ENCODE measurements at regions not wholly inside any gene's neighbourhood (a gene's known extent, or its start where the extent isn't known, plus 50 kb on each side); places are given as distances from the start of the nearest gene placed in this dataset.

GRCh38 chr4:11543706-11544105 is 115.0 kb upstream of the HS3ST1 start:
- DNase-seq (ENCODE audit: insufficient read length, low spot score) (no peak), FAIRE-seq (no peak)

GRCh38 chr4:11542952-11543351 is 114.3 kb upstream of the HS3ST1 start:
- FAIRE-seq (no peak), DNase-seq (ENCODE audit: insufficient read length, low spot score) (no peak)

GRCh38 chr4:11537846-11538245 is 109.2 kb upstream of the HS3ST1 start:
- FAIRE-seq, result no peak
- DNase-seq (ENCODE audit: insufficient read length, low spot score), result no peak

- FAIRE-seq (no peak), DNase-seq (ENCODE audit: insufficient read length, low spot score) (no peak)
Observed at GRCh38 chr4:11535333-11535732, 106.6 kb upstream of the HS3ST1 start.

- DNase-seq (ENCODE audit: insufficient read length, low spot score) (no peak), FAIRE-seq (no peak)
Observed at GRCh38 chr4:11534623-11535302, 106.1 kb upstream of the HS3ST1 start.

GRCh38 chr4:11532138-11532537 is 103.4 kb upstream of the HS3ST1 start:
- DNase-seq (ENCODE audit: insufficient read length, low spot score) (no peak), FAIRE-seq (no peak)

GRCh38 chr4:11529625-11530201 is 101.0 kb upstream of the HS3ST1 start:
- no peak for FAIRE-seq
- no peak for DNase-seq (ENCODE audit: insufficient read length, low spot score)

GRCh38 chr4:11525085-11525484 is 96.4 kb upstream of the HS3ST1 start:
- DNase-seq (ENCODE audit: insufficient read length, low spot score) (no peak), FAIRE-seq (no peak)

GRCh38 chr4:11518754-11519153 is 90.1 kb upstream of the HS3ST1 start:
- FAIRE-seq (no peak), DNase-seq (ENCODE audit: insufficient read length, low spot score) (no peak)

- DNase-seq (ENCODE audit: insufficient read length, low spot score) (no peak), FAIRE-seq (no peak)
Observed at GRCh38 chr4:11514779-11515419, 86.2 kb upstream of the HS3ST1 start.

- FAIRE-seq, result no peak
- no peak for DNase-seq (ENCODE audit: insufficient read length, low spot score)
Observed at GRCh38 chr4:11514003-11514402, 85.3 kb upstream of the HS3ST1 start.

GRCh38 chr4:11512871-11513270 is 84.2 kb upstream of the HS3ST1 start:
- no peak for FAIRE-seq
- DNase-seq (ENCODE audit: insufficient read length, low spot score), result no peak

- no peak for FAIRE-seq
- no peak for DNase-seq (ENCODE audit: insufficient read length, low spot score)
Observed at GRCh38 chr4:11511321-11511720, 82.6 kb upstream of the HS3ST1 start.

- FAIRE-seq, result no peak
- DNase-seq (ENCODE audit: insufficient read length, low spot score), result no peak
Observed at GRCh38 chr4:11507920-11508319, 79.2 kb upstream of the HS3ST1 start.

- DNase-seq (ENCODE audit: insufficient read length, low spot score), result no peak
- FAIRE-seq, result no peak
Observed at GRCh38 chr4:11506194-11506593, 77.5 kb upstream of the HS3ST1 start.

GRCh38 chr4:11505221-11505971 is 76.7 kb upstream of the HS3ST1 start:
- no peak for DNase-seq (ENCODE audit: insufficient read length, low spot score)
- no peak for FAIRE-seq

GRCh38 chr4:11503166-11503565 is 74.5 kb upstream of the HS3ST1 start:
- FAIRE-seq, result no peak
- DNase-seq (ENCODE audit: insufficient read length, low spot score), result no peak

GRCh38 chr4:11497972-11498371 is 69.3 kb upstream of the HS3ST1 start:
- FAIRE-seq, result no peak
- DNase-seq (ENCODE audit: insufficient read length, low spot score), result no peak

- DNase-seq (ENCODE audit: insufficient read length, low spot score), result no peak
- no peak for FAIRE-seq
Observed at GRCh38 chr4:11497212-11497806, 68.6 kb upstream of the HS3ST1 start.

GRCh38 chr4:11496351-11496829 is 67.7 kb upstream of the HS3ST1 start:
- DNase-seq (ENCODE audit: insufficient read length, low spot score) (no peak), FAIRE-seq (no peak)

- DNase-seq (ENCODE audit: insufficient read length, low spot score), result no peak
- no peak for FAIRE-seq
Observed at GRCh38 chr4:11495818-11496217, 67.1 kb upstream of the HS3ST1 start.
